ENCODE measurements at regions not wholly inside any gene's neighbourhood (a gene's known extent, or its start where the extent isn't known, plus 50 kb on each side); places are given as distances from the start of the nearest gene placed in this dataset.

DNA sequence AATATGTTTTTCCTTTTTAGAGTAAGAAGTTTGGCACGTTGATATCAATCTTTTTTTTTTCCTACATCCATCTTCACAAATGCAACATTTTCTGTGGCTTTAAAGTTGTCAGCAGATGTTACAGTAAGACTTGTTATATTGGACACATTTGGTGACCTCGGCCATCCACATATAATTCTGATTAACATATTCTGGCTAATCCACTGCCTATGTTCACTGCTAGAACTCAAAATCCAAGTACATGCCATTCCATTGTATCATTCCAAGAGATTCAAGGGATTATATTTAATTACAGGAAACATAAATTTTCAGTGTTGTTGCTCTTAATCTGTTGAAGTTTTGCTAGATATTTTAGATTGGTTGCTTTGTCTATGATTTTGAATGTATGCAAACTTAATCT, 367.6 kb downstream of the TENT5A start:
- peaks cover 2 to 11% (median 8%) of the 10 kb centered on the region in 4 donors for H3K4me1 ChIP-seq (ENCODE audit: control insufficient read depth in 4 of 4, insufficient read depth in 4 of 4, low read length in 3 of 4)
- no peak overlapping the region for H3K9ac ChIP-seq (ENCODE audit: low read depth in 1 of 2, low read length in 2 of 2)
- no peak for TF ChIP-seq TAF1 (conservative IDR thresholded peaks at IDR 0.05)
- TF ChIP-seq RAD21 (IDR thresholded peaks at IDR 0.05), result no peak
- no peak for TF ChIP-seq HNF4A (conservative IDR thresholded peaks at IDR 0.05)
- TF ChIP-seq FOXA2 (IDR thresholded peaks at IDR 0.05), result no peak
- TF ChIP-seq, protein P1, sequence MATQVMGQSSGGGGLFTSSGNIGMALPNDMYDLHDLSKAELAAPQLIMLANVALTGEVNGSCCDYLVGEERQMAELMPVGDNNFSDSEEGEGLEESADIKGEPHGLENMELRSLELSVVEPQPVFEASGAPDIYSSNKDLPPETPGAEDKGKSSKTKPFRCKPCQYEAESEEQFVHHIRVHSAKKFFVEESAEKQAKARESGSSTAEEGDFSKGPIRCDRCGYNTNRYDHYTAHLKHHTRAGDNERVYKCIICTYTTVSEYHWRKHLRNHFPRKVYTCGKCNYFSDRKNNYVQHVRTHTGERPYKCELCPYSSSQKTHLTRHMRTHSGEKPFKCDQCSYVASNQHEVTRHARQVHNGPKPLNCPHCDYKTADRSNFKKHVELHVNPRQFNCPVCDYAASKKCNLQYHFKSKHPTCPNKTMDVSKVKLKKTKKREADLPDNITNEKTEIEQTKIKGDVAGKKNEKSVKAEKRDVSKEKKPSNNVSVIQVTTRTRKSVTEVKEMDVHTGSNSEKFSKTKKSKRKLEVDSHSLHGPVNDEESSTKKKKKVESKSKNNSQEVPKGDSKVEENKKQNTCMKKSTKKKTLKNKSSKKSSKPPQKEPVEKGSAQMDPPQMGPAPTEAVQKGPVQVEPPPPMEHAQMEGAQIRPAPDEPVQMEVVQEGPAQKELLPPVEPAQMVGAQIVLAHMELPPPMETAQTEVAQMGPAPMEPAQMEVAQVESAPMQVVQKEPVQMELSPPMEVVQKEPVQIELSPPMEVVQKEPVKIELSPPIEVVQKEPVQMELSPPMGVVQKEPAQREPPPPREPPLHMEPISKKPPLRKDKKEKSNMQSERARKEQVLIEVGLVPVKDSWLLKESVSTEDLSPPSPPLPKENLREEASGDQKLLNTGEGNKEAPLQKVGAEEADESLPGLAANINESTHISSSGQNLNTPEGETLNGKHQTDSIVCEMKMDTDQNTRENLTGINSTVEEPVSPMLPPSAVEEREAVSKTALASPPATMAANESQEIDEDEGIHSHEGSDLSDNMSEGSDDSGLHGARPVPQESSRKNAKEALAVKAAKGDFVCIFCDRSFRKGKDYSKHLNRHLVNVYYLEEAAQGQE (IDR thresholded peaks at IDR 0.05), result no peak
- TF ChIP-seq, protein P2, sequence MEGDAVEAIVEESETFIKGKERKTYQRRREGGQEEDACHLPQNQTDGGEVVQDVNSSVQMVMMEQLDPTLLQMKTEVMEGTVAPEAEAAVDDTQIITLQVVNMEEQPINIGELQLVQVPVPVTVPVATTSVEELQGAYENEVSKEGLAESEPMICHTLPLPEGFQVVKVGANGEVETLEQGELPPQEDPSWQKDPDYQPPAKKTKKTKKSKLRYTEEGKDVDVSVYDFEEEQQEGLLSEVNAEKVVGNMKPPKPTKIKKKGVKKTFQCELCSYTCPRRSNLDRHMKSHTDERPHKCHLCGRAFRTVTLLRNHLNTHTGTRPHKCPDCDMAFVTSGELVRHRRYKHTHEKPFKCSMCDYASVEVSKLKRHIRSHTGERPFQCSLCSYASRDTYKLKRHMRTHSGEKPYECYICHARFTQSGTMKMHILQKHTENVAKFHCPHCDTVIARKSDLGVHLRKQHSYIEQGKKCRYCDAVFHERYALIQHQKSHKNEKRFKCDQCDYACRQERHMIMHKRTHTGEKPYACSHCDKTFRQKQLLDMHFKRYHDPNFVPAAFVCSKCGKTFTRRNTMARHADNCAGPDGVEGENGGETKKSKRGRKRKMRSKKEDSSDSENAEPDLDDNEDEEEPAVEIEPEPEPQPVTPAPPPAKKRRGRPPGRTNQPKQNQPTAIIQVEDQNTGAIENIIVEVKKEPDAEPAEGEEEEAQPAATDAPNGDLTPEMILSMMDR (IDR thresholded peaks at IDR 0.05; ENCODE audit: low read depth, low read length, missing input control), result no peak
- TF ChIP-seq NR2F2 (IDR thresholded peaks at IDR 0.05), result no peak
- TF ChIP-seq, protein P3, sequence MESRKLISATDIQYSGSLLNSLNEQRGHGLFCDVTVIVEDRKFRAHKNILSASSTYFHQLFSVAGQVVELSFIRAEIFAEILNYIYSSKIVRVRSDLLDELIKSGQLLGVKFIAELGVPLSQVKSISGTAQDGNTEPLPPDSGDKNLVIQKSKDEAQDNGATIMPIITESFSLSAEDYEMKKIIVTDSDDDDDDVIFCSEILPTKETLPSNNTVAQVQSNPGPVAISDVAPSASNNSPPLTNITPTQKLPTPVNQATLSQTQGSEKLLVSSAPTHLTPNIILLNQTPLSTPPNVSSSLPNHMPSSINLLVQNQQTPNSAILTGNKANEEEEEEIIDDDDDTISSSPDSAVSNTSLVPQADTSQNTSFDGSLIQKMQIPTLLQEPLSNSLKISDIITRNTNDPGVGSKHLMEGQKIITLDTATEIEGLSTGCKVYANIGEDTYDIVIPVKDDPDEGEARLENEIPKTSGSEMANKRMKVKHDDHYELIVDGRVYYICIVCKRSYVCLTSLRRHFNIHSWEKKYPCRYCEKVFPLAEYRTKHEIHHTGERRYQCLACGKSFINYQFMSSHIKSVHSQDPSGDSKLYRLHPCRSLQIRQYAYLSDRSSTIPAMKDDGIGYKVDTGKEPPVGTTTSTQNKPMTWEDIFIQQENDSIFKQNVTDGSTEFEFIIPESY (IDR thresholded peaks at IDR 0.05), result no peak
- no peak for TF ChIP-seq FOXA1 (IDR thresholded peaks at IDR 0.05)
- TF ChIP-seq YY1 (IDR thresholded peaks at IDR 0.05), result no peak
- TF ChIP-seq EGR1 (IDR thresholded peaks at IDR 0.05; ENCODE audit: low read depth in 2 of 2), result no peak
- no peak for TF ChIP-seq RXRA (IDR thresholded peaks at IDR 0.05)
- TF ChIP-seq SP1 (IDR thresholded peaks at IDR 0.05), result no peak
- TF ChIP-seq, protein P4, sequence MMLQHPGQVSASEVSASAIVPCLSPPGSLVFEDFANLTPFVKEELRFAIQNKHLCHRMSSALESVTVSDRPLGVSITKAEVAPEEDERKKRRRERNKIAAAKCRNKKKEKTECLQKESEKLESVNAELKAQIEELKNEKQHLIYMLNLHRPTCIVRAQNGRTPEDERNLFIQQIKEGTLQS (IDR thresholded peaks at IDR 0.05), result no peak
- H3K27ac ChIP-seq (ENCODE audit: low read depth in 1 of 2, low read length in 2 of 2), result no peak overlapping the region
- no peak for DNase-seq (ENCODE audit: low spot score)
- H3K4me3 ChIP-seq (ENCODE audit: low read depth in 1 of 3, low read length in 3 of 3), result no peak overlapping the region
- H3K9me3 ChIP-seq (ENCODE audit: control insufficient read depth in 4 of 4, low read length in 3 of 4), result no peaks in the 10 kb centered on the region
- WGBS, result 81% methylated on average over 2 of the region's 2 CpGs
- H3K27me3 ChIP-seq (ENCODE audit: control insufficient read depth in 4 of 4, insufficient read depth in 4 of 4, low read length in 3 of 4), result no peaks in the 10 kb centered on the region
- H3K36me3 ChIP-seq (ENCODE audit: control insufficient read depth in 4 of 4, insufficient read depth in 3 of 4, low read depth in 1 of 4, low read length in 3 of 4), result no peaks in the 10 kb centered on the region

DNA sequence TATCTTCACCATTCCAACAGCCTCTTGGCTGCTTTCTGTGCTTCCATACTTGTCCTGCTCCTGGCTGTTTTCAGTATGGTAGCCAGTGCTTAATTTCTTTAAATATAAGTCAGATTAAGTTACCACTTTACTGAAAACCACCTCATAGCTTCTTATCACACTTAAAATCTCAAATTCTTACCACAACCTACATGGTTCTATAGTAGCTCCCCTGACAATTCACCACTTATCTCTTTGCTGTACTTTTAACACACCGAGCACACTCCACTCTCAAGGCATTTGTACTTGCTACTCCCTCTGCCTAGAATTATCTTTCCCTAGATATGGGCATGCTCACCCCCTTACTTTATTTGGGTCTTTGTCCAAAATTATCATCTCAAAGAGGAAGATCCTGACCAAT, 369.0 kb downstream of the TENT5A start:
- H3K4me3 ChIP-seq (ENCODE audit: low read depth in 1 of 3, low read length in 3 of 3), result no peak overlapping the region
- no peak for DNase-seq (ENCODE audit: low spot score)
- H3K27me3 ChIP-seq (ENCODE audit: control insufficient read depth in 4 of 4, insufficient read depth in 4 of 4, low read length in 3 of 4), result no peaks in the 10 kb centered on the region
- no peaks in the 10 kb centered on the region for H3K9me3 ChIP-seq (ENCODE audit: control insufficient read depth in 4 of 4, low read length in 3 of 4)
- no peak for TF ChIP-seq TAF1 (conservative IDR thresholded peaks at IDR 0.05)
- no peak for TF ChIP-seq RXRA (IDR thresholded peaks at IDR 0.05)
- no peak for TF ChIP-seq JUND (IDR thresholded peaks at IDR 0.05)
- TF ChIP-seq, protein P4 (IDR thresholded peaks at IDR 0.05), result no peak
- TF ChIP-seq FOXA1 (IDR thresholded peaks at IDR 0.05), result no peak
- TF ChIP-seq RAD21 (IDR thresholded peaks at IDR 0.05), result no peak
- H3K4me1 ChIP-seq (ENCODE audit: control insufficient read depth in 4 of 4, insufficient read depth in 4 of 4, low read length in 3 of 4), result peaks cover 2 to 11% (median 8%) of the 10 kb centered on the region in 4 donors
- H3K27ac ChIP-seq (ENCODE audit: low read depth in 1 of 2, low read length in 2 of 2), result no peak overlapping the region
- no peaks in the 10 kb centered on the region for H3K36me3 ChIP-seq (ENCODE audit: control insufficient read depth in 4 of 4, insufficient read depth in 3 of 4, low read depth in 1 of 4, low read length in 3 of 4)
- WGBS, result 89% methylated on average over 1 of the region's 1 CpG
- no peak overlapping the region for H3K9ac ChIP-seq (ENCODE audit: low read depth in 1 of 2, low read length in 2 of 2)
